OCI-LY7 (cell line): ENCODE measurements at regions not wholly inside any gene's neighbourhood (a gene's known extent, or its start where the extent isn't known, plus 50 kb on each side); places are given as distances from the start of the nearest gene placed in this dataset.

Experiments
- BruUV-seq: library from RNA; stranded (reverse); fragments of 400-500 nt; replicated peaks from 2 replicates; lab custom pipeline; 2021; lab: Mats Ljungman, UMichigan
- CTCF ChIA-PET: fragments of 300-600 bp; sonication (Branson Sonifier 250); formaldehyde crosslinking; loops from one replicate; lab custom pipeline; 2022; ENCODE audit warnings: antibody characterized with exemption; ENCODE audit not compliant: unreplicated experiment; lab: Charles Lee
- POLR2A ChIA-PET: fragments of 300-600 bp; sonication (Branson Sonifier 250); formaldehyde crosslinking; loops from one replicate; lab custom pipeline; 2022; ENCODE audit warnings: antibody characterized with exemption; lab: Charles Lee
- DNase-seq: peaks from one replicate; pipeline ENCODE4 v3.0.0-alpha.2; 2015; ENCODE audit warnings: low spot score
- H2AFZ ChIP-seq: fragments of 200-600 bp; sonication (generic), shearing (Covaris generic); 2 replicates; pipeline ENCODE4 v1.6.1; 2014; ENCODE audit warnings: mild to moderate bottlenecking, antibody characterized with exemption, low read length, moderate library complexity
- H3K27ac ChIP-seq: fragments of 200-600 bp; sonication (generic); 2 replicates; pipeline ENCODE4 v1.5.1; 2014; ENCODE audit warnings: mixed run types, low read depth, mild to moderate bottlenecking, moderate library complexity, low read length, inconsistent platforms; ENCODE audit not compliant: poor library complexity, severe bottlenecking
- H3K36me3 ChIP-seq: fragments of 200-600 bp; sonication (generic); 2 replicates; pipeline ENCODE4 v1.6.1; 2014; ENCODE audit warnings: mild to moderate bottlenecking, antibody characterized with exemption, low read length, moderate library complexity, mixed read lengths; ENCODE audit not compliant: insufficient read depth
- H3K4me1 ChIP-seq: fragments of 200-600 bp; sonication (generic); 2 replicates; pipeline ENCODE4 v1.5.1; 2014; ENCODE audit warnings: mild to moderate bottlenecking, low read length; ENCODE audit not compliant: insufficient read depth, poor library complexity, severe bottlenecking
- H3K4me2 ChIP-seq: fragments of 200-600 bp; sonication (generic); 2 replicates; pipeline ENCODE4 v1.6.1; 2014; ENCODE audit warnings: mild to moderate bottlenecking, low read length
- H3K4me3 ChIP-seq: fragments of 200-600 bp; sonication (generic); 2 replicates; pipeline ENCODE4 v1.5.1; 2014; ENCODE audit warnings: mild to moderate bottlenecking, low read depth, low read length; ENCODE audit not compliant: poor library complexity, severe bottlenecking
- H3K79me2 ChIP-seq: fragments of 200-600 bp; sonication (generic); 2 replicates; pipeline ENCODE4 v1.6.1; 2016; ENCODE audit warnings: low read depth, mild to moderate bottlenecking, low read length, moderate library complexity, mixed read lengths; ENCODE audit not compliant: insufficient read depth
- H3K9me2 ChIP-seq: fragments of 200-600 bp; sonication (generic); 2 replicates; pipeline ENCODE4 v1.6.1; 2016; ENCODE audit warnings: mild to moderate bottlenecking, low read length, mixed read lengths; ENCODE audit not compliant: insufficient read depth
- H3K9me3 ChIP-seq: fragments of 200-600 bp; sonication (generic); 2 replicates; pipeline ENCODE4 v1.6.1; 2014; ENCODE audit warnings: mild to moderate bottlenecking, mixed run types, low read length, mixed read lengths
- H4K20me1 ChIP-seq: fragments of 200-600 bp; sonication (generic); 2 replicates; pipeline ENCODE4 v1.6.1; 2014; ENCODE audit warnings: mild to moderate bottlenecking, antibody characterized with exemption, low read length, moderate library complexity, mixed read lengths; ENCODE audit not compliant: insufficient read depth
- CTCF ChIP-seq: fragments of 200-600 bp; sonication (generic); conservative IDR thresholded peaks from 2 replicates; pipeline ENCODE4 v1.5.1; 2014; ENCODE audit warnings: mild to moderate bottlenecking, antibody characterized with exemption, low read length, moderate library complexity, mixed read lengths
- EZH2phosphoT487 ChIP-seq: fragments of 200-600 bp; sonication (generic); IDR thresholded peaks from 2 replicates; pipeline ENCODE4 v1.6.1; 2018; ENCODE audit warnings: low read depth, borderline replicate concordance, mild to moderate bottlenecking, mixed run types, antibody characterized with exemption, low read length, moderate library complexity, mixed read lengths
- intact Hi-C: fragments of 100-400 bp; cut with micrococcal nuclease; formaldehyde crosslinking; loops from one replicate; pipeline ENCODE4 v1.10.0; 2022; ENCODE audit not compliant: unreplicated experiment

GRCh38 chr3:117774130-117774529 lies 1064.6 kb downstream of the TUSC7 start:
- no peak overlapping the region for H3K27ac ChIP-seq
- no peaks in the 10 kb centered on the region for H3K36me3 ChIP-seq
- no peaks in the 10 kb centered on the region for H3K9me2 ChIP-seq
- ChIA-PET POLR2A (interaction anchor here (1.8 kb wide), 1 partner anchor 13 kb away, joined by 5 read pairs; no protein-coding TSS in a partner anchor), CTCF (no interaction called here)
- no peak overlapping the region for H3K4me3 ChIP-seq
- BruUV-seq: no TSS peak
- no peak overlapping the region for H2AFZ ChIP-seq
- no peaks in the 10 kb centered on the region for H4K20me1 ChIP-seq
- no peak for TF ChIP-seq EZH2phosphoT487
- TF ChIP-seq CTCF: no peak
- no peaks in the 10 kb centered on the region for H3K4me1 ChIP-seq
- intact Hi-C loops: no loop called here
- H3K79me2 ChIP-seq: no peaks in the 10 kb centered on the region
- no peak for DNase-seq
- H3K9me3 ChIP-seq: no peaks in the 10 kb centered on the region
- H3K4me2 ChIP-seq: no peak overlapping the region

GRCh38 chr3:117786349-117786748 lies 1076.8 kb downstream of the TUSC7 start:
- no peak for TF ChIP-seq EZH2phosphoT487
- Histone ChIP-seq H3K79me2 (no peaks in the 10 kb centered on the region), H3K9me2 (no peaks in the 10 kb centered on the region), H3K27ac (no peak overlapping the region), H3K36me3 (no peaks in the 10 kb centered on the region), H2AFZ (no peak overlapping the region), H3K4me2 (no peak overlapping the region), H3K4me1 (no peaks in the 10 kb centered on the region), H3K4me3 (no peak overlapping the region), H4K20me1 (no peaks in the 10 kb centered on the region), H3K9me3 (no peaks in the 10 kb centered on the region)
- intact Hi-C loops: no loop called here
- DNase-seq: no peak
- ChIA-PET CTCF (no interaction called here), POLR2A (interaction anchor here (1.4 kb wide), 1 partner anchor 13 kb away, joined by 5 read pairs; no protein-coding TSS in a partner anchor)
- no TSS peak for BruUV-seq

GRCh38 chr3:117788061-117788460 lies 1078.5 kb downstream of the TUSC7 start:
- no peaks in the 10 kb centered on the region for H3K79me2 ChIP-seq
- no peaks in the 10 kb centered on the region for H3K9me3 ChIP-seq
- H2AFZ ChIP-seq: no peak overlapping the region
- ChIA-PET CTCF (no interaction called here), POLR2A (interaction anchor here (0.7 kb wide), 1 partner anchor 100 kb away, joined by 3 read pairs; no protein-coding TSS in a partner anchor)
- no peak overlapping the region for H3K4me2 ChIP-seq
- H3K4me3 ChIP-seq: no peak overlapping the region
- no peaks in the 10 kb centered on the region for H3K4me1 ChIP-seq
- BruUV-seq: no TSS peak
- no peak for DNase-seq
- TF ChIP-seq EZH2phosphoT487: no peak
- TF ChIP-seq CTCF: no peak
- H3K9me2 ChIP-seq: no peaks in the 10 kb centered on the region
- no peaks in the 10 kb centered on the region for H3K36me3 ChIP-seq
- intact Hi-C loops: no loop called here
- no peaks in the 10 kb centered on the region for H4K20me1 ChIP-seq
- H3K27ac ChIP-seq: no peak overlapping the region
